Mesothelial cell of epicardium (in vitro differentiated cells): ENCODE measurements at regions not wholly inside any gene's neighbourhood (a gene's known extent, or its start where the extent isn't known, plus 50 kb on each side); places are given as distances from the start of the nearest gene placed in this dataset.
"Not testable (repeated sequence)": the region's sequence is repeated elsewhere in the genome, so short reads cannot be mapped to it uniquely, and the experiment has no call there.

Experiments
- DNase-seq, 2 experiments: peaks; one replicate each; pipeline ENCODE4 v3.0.0; 2021; ENCODE audit warnings: low spot score in 2 of 2; ENCODE audit not compliant: unreplicated experiment in 2 of 2
- H3K27ac Mint-ChIP-seq: 2 replicates; pipeline ENCODE4 v1.8.0; 2021; ENCODE audit warnings: mixed read lengths
- H3K27me3 Mint-ChIP-seq: 2 replicates; pipeline ENCODE4 v1.8.0; 2021; ENCODE audit warnings: low read depth, mixed read lengths
- H3K36me3 Mint-ChIP-seq: 2 replicates; pipeline ENCODE4 v1.8.0; 2021; ENCODE audit warnings: mixed read lengths
- H3K4me1 Mint-ChIP-seq: 2 replicates; pipeline ENCODE4 v1.8.0; 2021; ENCODE audit warnings: mixed read lengths
- H3K4me3 Mint-ChIP-seq: 2 replicates; pipeline ENCODE4 v1.8.0; 2021; ENCODE audit warnings: mild to moderate bottlenecking, moderate library complexity, mixed read lengths
- H3K9me3 Mint-ChIP-seq: 2 replicates; pipeline ENCODE4 v1.8.0; 2021; ENCODE audit warnings: mixed read lengths
- CTCF ChIP-seq: fragments of 200-600 bp; sonication (generic); IDR thresholded peaks from one replicate; pipeline ENCODE4 v1.5.0; 2021; ENCODE audit warnings: antibody characterized with exemption; ENCODE audit not compliant: unreplicated experiment

GRCh38 chr5:92242170-92242569 is 859.1 kb upstream of the ARRDC3 start:
- H3K27ac Mint-ChIP-seq = no peak overlapping the region
- DNase-seq = no peak
- no peaks in the 10 kb centered on the region for H3K9me3 Mint-ChIP-seq
- no peak overlapping the region for H3K4me3 Mint-ChIP-seq
- H3K36me3 Mint-ChIP-seq = no peaks in the 10 kb centered on the region
- no peak for TF ChIP-seq CTCF
- H3K4me1 Mint-ChIP-seq = no peaks in the 10 kb centered on the region
- H3K27me3 Mint-ChIP-seq = no peaks in the 10 kb centered on the region

DNA sequence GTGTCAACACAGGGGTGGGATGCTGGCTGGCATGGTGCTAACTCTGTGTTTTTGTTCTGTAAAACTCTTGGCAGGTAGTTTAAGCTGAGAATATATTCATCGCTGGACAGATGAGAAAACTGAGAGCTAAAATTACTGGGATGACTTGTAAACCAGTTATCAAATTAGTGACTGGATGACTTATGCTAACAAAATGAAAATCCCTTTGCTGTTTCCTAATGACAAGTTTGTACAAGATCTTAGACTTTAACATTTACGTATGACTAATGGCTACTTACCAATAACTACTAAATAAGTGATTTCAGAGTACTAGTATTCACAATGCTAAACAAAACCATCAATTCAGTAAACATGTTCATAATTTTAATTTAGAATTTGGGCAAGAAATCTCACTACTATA is 854.8 kb upstream of the ARRDC3 start:
- H3K4me3 Mint-ChIP-seq = no peak overlapping the region
- no peak for DNase-seq
- no peaks in the 10 kb centered on the region for H3K4me1 Mint-ChIP-seq
- H3K36me3 Mint-ChIP-seq = no peaks in the 10 kb centered on the region
- no peak overlapping the region for H3K27ac Mint-ChIP-seq
- H3K27me3 Mint-ChIP-seq = no peaks in the 10 kb centered on the region
- TF ChIP-seq CTCF = no peak
- peaks cover 4% of the 10 kb centered on the region for H3K9me3 Mint-ChIP-seq

- H3K36me3 Mint-ChIP-seq = peaks cover 3% of the 10 kb centered on the region
- no peak for DNase-seq
- peaks cover 57% of the 10 kb centered on the region for H3K9me3 Mint-ChIP-seq
Measured at GRCh38 chr5:92222449-92222848, 839.3 kb upstream of the ARRDC3 start.

DNA sequence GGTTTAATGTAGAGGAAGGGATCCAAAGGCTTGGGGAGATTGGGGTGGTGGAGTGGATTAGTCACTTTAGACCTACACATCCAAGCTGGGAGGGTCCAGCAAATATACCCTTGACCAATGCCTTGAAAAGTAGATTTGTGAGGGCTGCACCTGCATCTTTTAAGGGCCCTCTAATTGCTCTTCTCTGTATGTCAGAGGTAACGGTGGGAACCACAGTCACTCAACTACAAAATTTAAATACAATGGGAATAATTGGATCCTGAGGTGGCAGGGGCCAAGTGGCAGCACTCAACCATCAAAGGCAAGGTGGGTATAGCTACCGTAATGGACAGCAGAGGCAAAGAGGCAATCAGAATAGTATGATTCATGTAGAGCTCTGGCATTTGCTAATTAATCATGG is 833.7 kb upstream of the ARRDC3 start:
- H3K36me3 Mint-ChIP-seq, H3K27ac Mint-ChIP-seq: not testable (repeated sequence)

More at GRCh38 chr5:92222449-92222848, 839.3 kb upstream of the ARRDC3 start:
- H3K4me3 Mint-ChIP-seq = no peak overlapping the region
- no peaks in the 10 kb centered on the region for H3K4me1 Mint-ChIP-seq
- H3K27ac Mint-ChIP-seq = no peak overlapping the region
- no peaks in the 10 kb centered on the region for H3K27me3 Mint-ChIP-seq
- no peak for TF ChIP-seq CTCF

DNA sequence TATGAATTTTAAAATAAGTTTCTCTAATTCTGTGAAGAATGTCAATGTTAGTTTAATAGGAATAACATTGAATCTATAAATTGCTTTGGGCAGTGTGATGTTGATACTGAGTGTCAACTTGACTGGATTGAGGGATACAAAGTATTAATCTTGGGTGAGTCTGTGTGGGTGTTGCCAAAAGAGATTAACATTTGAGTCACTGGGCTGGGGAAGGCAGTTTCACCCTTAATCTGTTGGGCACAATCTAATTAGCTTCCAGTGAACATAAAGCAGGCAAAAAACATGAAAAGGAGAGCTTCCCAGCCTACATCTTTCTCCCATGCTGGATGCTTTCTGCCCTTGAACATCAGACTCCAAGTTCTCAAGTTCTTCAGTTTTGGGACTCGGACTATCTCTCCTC is 832.0 kb upstream of the ARRDC3 start:
- no peak overlapping the region for H3K4me3 Mint-ChIP-seq
- H3K36me3 Mint-ChIP-seq = no peaks in the 10 kb centered on the region
- no peak for DNase-seq
- H3K4me1 Mint-ChIP-seq = no peaks in the 10 kb centered on the region
- H3K9me3 Mint-ChIP-seq = peaks cover 65% of the 10 kb centered on the region
- no peak for TF ChIP-seq CTCF
- H3K27ac Mint-ChIP-seq = no peak overlapping the region
- no peaks in the 10 kb centered on the region for H3K27me3 Mint-ChIP-seq

More for the DNA sequence above, 833.7 kb upstream of the ARRDC3 start:
- H3K9me3 Mint-ChIP-seq = peaks cover 67% of the 10 kb centered on the region
- not testable (repeated sequence) for H3K4me3 Mint-ChIP-seq, H3K27me3 Mint-ChIP-seq, H3K4me1 Mint-ChIP-seq, DNase-seq

GRCh38 chr5:92208265-92208664 is 825.1 kb upstream of the ARRDC3 start:
- peaks cover 4% of the 10 kb centered on the region for H3K36me3 Mint-ChIP-seq
- no peaks in the 10 kb centered on the region for H3K27me3 Mint-ChIP-seq
- TF ChIP-seq CTCF = no peak
- H3K27ac Mint-ChIP-seq = no peak overlapping the region
- H3K9me3 Mint-ChIP-seq = peaks cover 34% of the 10 kb centered on the region
- no peak overlapping the region for H3K4me3 Mint-ChIP-seq
- DNase-seq = no peak
- peaks cover 4% of the 10 kb centered on the region for H3K4me1 Mint-ChIP-seq
